Testis (tissue), 2 donors: ENCODE measurements at regions not wholly inside any gene's neighbourhood (a gene's known extent, or its start where the extent isn't known, plus 50 kb on each side); places are given as distances from the start of the nearest gene placed in this dataset.

Experiments
- POLR2A ChIP-seq: fragments of 450-650 bp; IDR thresholded peaks from one replicate; pipeline ENCODE4 v1.6.1; 2017; ENCODE audit warnings: antibody characterized with exemption, mild to moderate bottlenecking, moderate library complexity
- TF ChIP-seq, protein P1 (sequence below), 3 experiments: fragments of 450-650 bp in 2 of 3; fragments of 200-600 bp in 1 of 3; sonication (generic) in 1 of 3; IDR thresholded peaks; one replicate each; pipeline ENCODE4 v1.5.1; 2016 to 2019; ENCODE audit warnings: antibody characterized with exemption in 3 of 3, mild to moderate bottlenecking in 2 of 3, moderate library complexity in 1 of 3

GRCh38 chr2:103798291-103798690 is 1036.5 kb downstream of the TMEM182 start:
- TF ChIP-seq, protein P1, sequence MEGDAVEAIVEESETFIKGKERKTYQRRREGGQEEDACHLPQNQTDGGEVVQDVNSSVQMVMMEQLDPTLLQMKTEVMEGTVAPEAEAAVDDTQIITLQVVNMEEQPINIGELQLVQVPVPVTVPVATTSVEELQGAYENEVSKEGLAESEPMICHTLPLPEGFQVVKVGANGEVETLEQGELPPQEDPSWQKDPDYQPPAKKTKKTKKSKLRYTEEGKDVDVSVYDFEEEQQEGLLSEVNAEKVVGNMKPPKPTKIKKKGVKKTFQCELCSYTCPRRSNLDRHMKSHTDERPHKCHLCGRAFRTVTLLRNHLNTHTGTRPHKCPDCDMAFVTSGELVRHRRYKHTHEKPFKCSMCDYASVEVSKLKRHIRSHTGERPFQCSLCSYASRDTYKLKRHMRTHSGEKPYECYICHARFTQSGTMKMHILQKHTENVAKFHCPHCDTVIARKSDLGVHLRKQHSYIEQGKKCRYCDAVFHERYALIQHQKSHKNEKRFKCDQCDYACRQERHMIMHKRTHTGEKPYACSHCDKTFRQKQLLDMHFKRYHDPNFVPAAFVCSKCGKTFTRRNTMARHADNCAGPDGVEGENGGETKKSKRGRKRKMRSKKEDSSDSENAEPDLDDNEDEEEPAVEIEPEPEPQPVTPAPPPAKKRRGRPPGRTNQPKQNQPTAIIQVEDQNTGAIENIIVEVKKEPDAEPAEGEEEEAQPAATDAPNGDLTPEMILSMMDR (IDR thresholded peaks at IDR 0.05): no peak
- no peak for TF ChIP-seq POLR2A
